ENCODE measurements at regions not wholly inside any gene's neighbourhood (a gene's known extent, or its start where the extent isn't known, plus 50 kb on each side); places are given as distances from the start of the nearest gene placed in this dataset.

- no peak for TF ChIP-seq CTCF (IDR thresholded peaks at IDR 0.05; ENCODE audit: borderline replicate concordance, control extremely low read depth, extremely low read depth, insufficient read depth, missing control alignments)
- DNase-seq (ENCODE audit: low spot score): no peak
- in situ Hi-C loops (cut with MboI; ENCODE audit: low sequenced_read_pairs, unreplicated experiment): no loop called here
Measured at GRCh38 chr5:68919988-68920490, 173.8 kb upstream of the SLC30A5 start.

- no peak for DNase-seq (ENCODE audit: low spot score)
- in situ Hi-C loops (cut with MboI; ENCODE audit: low sequenced_read_pairs, unreplicated experiment): no loop called here
- TF ChIP-seq CTCF (IDR thresholded peaks at IDR 0.05; ENCODE audit: borderline replicate concordance, control extremely low read depth, extremely low read depth, insufficient read depth, missing control alignments): no peak
Measured at GRCh38 chr5:68920888-68921287, 172.9 kb upstream of the SLC30A5 start.

GRCh38 chr5:68922172-68922987, 171.4 kb upstream of the SLC30A5 start:
- DNase-seq (ENCODE audit: low spot score): no peak
- no peak for TF ChIP-seq CTCF (IDR thresholded peaks at IDR 0.05; ENCODE audit: borderline replicate concordance, control extremely low read depth, extremely low read depth, insufficient read depth, missing control alignments)
- in situ Hi-C loops (cut with MboI; ENCODE audit: low sequenced_read_pairs, unreplicated experiment): no loop called here

GRCh38 chr5:68924481-68925145, 169.2 kb upstream of the SLC30A5 start:
- DNase-seq (ENCODE audit: low spot score): no peak
- TF ChIP-seq CTCF (IDR thresholded peaks at IDR 0.05; ENCODE audit: borderline replicate concordance, control extremely low read depth, extremely low read depth, insufficient read depth, missing control alignments): no peak
- in situ Hi-C loops (cut with MboI; ENCODE audit: low sequenced_read_pairs, unreplicated experiment): no loop called here

GRCh38 chr5:68928617-68929302, 165.1 kb upstream of the SLC30A5 start:
- no peak for DNase-seq (ENCODE audit: low spot score)
- TF ChIP-seq CTCF (IDR thresholded peaks at IDR 0.05; ENCODE audit: borderline replicate concordance, control extremely low read depth, extremely low read depth, insufficient read depth, missing control alignments): no peak
- in situ Hi-C loops (cut with MboI; ENCODE audit: low sequenced_read_pairs, unreplicated experiment): no loop called here

GRCh38 chr5:68930139-68930538, 163.7 kb upstream of the SLC30A5 start:
- in situ Hi-C loops (cut with MboI; ENCODE audit: low sequenced_read_pairs, unreplicated experiment): no loop called here
- no peak for DNase-seq (ENCODE audit: low spot score)
- TF ChIP-seq CTCF (IDR thresholded peaks at IDR 0.05; ENCODE audit: borderline replicate concordance, control extremely low read depth, extremely low read depth, insufficient read depth, missing control alignments): no peak

Data from GM13976 (cell line).